NCI-H510A (cell line): ENCODE measurements at regions not wholly inside any gene's neighbourhood (a gene's known extent, or its start where the extent isn't known, plus 50 kb on each side); places are given as distances from the start of the nearest gene placed in this dataset.
"Not testable (repeated sequence)": the region's sequence is repeated elsewhere in the genome, so short reads cannot be mapped to it uniquely, and the experiment has no call there.

ENCODE experiments used
- DNase-seq: peaks from one replicate; lab custom pipeline; 2025; lab: John Stamatoyannopoulos, UW

DNA sequence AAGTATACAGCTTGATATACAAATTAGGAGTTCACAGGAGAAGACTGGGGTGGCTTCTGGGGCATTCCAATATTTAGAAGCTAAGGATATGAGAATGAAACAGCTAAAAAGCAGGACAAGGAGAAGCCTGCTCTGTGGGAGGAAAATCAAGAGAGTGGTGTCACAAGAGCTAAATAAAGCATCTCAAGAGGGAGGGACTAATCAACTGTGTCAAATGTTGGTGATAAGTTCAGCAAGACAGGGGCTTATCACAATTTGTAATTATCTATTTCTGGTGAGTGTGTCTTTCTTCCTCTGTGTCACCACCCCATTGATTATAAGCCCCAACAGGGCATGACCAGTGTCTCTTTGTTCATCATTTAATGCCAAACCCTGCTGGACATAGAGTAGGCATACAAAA, 295.8 kb upstream of the DUSP10 start:
- DNase-seq = no peak

DNA sequence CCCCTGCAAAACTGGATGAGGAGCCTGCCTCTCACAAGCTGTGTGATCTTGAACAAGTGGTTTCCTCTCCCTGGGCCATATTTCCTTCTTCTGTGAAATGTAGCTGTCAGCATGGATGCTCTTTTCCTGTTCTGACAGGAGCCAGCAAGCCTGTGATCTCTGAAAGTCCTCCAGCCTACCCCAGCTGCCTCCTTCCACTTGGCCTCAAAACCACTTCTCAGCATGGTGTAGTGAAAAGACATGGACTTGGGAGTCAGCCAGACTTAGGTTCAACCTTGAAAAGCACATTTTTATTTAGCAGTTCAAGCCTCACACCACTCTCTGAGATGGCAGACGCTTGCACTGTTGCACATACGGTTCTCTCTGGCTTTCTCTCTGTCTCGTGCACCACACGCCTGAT, 292.9 kb upstream of the DUSP10 start:
- DNase-seq = no peak

DNA sequence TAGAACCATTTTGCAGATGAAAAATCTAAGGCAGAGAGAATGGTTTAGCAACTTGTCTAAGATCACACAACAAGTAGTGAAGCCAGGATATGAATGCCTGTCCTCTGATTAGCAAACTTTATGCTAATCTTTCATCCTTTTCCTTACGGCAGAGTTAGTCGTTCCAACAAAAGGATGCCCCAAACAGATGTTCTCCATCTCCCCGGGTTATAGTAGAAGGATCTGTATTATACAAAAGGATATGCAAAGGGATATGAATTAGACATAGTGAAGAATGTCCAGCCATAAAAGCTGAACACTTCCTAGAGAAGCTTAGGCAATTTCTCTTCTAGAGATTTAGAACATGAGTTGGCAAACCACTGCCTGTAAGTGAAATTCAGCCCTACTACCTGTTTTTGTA, 291.6 kb upstream of the DUSP10 start:
- no peak for DNase-seq

DNA sequence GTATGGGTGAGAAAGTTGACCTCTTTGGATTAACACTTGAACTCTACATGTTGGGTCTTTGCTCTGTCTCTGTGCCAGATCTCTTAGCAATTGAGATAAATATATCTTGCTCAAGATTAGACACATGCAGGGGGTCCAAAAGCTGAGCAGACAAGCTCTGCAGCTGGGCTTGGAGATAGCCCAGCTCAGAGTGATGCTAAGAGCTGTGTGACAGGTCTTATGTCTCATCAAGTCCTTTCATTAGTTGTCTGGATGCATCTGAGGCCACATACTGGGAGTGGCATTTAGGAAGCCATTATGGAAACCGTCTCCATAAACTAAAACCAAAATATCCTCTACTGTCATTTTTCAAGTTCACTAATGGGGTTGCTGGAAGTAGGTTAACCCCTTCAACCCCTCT, 289.4 kb upstream of the DUSP10 start:
- DNase-seq = no peak

DNA sequence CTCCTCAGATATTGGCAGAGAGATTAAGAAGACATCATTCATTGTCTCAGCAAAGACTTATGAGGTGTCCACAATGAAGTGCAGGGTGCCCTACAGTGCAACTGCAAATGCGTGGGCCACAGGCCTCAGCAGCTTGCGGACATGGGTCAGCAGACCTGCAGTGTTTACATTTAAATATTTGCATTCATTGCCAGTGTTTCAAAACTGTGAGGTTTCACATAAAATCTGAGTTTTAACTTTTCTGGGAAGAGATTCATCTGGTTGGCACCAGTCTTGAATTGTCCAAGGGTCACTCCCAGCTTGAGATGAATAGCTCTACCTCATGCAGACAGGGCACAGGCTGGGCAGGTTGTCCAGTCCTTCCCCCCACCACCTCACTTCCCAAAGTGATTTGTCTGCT, 286.8 kb upstream of the DUSP10 start:
- no peak for DNase-seq

DNA sequence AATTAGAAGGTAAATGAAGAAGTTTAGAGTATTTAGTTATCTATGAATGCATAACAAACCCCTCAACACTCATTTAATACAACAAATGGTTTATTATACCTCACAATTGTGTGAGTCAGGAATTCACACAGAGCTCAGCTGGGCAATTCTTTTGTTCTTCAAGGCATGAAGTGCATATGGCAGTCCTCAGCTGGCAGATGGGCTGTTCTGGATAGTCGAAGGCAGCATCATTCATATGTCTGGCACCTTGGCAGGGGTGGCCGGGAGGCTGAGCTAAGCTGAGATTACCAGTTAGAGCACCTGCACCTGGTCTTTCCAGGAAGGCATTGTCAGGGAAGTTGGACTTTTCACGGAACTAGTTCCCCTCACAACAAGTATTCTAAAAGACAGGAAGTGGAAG, 286.2 kb upstream of the DUSP10 start:
- DNase-seq = no peak

DNA sequence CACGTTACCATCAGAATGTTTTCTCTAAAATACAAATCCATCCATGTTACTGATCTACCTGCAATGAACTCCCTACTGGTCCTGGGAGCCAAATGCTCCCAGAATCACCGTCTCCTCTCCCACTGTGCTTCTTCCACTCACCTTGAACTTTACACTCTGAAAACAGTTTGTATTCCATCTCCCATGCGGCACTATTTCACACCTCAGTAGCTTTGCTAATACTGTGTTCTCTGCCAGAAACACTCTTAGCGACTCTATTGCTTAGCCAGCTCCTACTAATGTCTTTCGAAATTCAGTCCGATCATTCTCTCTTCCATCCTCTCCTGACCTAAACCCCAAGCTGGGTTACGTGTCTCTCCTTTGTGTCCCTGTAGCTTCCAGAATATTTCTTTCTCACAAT, 284.4 kb upstream of the DUSP10 start:
- no peak for DNase-seq

DNA sequence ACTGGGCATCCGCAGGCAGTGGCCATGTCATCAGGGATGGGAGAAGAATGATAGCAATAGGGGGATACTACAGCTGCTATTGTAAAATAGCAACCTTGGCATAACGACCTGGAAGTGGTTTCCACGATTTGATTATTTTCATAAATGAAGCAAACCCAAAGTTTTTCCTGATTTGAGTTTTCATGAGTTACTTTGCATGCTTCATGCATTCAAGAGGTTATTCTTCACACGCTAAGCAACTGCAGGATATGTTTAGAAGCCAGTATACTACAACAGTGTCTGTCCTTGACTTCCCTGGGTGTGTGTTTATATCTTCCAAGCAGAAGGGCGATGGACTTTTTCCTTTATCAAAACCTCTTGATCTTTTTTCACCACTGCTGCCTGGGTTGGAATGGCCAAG, 281.1 kb upstream of the DUSP10 start:
- DNase-seq = no peak

DNA sequence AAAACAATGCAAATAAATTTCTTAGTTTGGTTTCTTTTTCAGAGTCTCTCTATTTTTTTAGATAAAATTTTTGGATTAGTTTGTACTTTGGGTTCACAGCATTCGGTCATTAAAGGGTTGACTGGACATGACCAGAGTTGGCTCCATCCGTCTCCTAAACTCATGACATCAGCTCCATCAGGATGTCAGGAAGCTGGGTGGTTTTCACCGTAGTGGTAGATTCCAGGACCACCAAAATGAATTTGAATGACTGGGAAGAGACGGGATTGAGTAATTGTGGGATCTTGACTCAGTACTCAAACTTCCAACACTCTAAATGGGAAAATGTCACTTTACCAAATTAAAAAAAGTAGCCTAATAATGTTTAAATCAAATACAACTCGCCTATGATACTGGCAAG, 279.2 kb upstream of the DUSP10 start:
- no peak for DNase-seq

DNA sequence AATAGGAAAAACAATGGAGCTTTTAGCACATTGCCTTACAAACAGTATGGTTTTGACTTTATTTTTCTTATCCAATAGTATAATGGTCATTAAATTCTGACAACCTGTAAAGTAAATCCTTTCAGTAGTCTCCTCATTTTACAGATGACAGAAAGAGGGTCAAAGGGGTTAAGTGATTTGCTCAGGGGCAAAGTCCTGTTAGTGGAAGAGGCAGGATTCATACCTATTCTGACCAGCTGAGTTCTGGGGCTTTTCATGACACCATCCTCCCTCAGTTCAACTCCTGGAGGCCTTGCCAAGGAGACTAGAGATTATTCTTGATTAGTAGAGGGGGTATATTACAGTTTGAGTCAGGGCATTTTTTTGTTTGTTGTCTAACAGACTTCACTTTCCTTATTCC, 278.7 kb upstream of the DUSP10 start:
- no peak for DNase-seq

DNA sequence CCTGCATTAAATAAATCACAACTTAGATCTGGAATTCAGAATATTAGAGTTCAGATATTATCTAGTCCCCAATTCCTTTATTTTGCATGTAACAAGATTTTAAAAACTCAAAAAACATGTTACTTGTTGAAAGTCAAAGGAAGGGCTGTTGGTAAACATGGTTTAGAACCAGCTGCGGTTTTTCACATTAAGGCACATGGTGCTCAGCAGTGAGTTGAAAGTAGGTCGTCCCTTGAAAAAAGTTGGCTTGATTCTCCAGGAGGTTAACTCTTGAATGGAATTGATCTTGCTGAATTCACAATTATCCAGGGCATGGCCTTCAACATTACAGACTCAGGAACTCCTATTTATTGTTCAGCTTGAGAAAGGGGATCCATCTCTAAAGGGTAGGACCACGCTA, 277.1 kb upstream of the DUSP10 start:
- DNase-seq = no peak

DNA sequence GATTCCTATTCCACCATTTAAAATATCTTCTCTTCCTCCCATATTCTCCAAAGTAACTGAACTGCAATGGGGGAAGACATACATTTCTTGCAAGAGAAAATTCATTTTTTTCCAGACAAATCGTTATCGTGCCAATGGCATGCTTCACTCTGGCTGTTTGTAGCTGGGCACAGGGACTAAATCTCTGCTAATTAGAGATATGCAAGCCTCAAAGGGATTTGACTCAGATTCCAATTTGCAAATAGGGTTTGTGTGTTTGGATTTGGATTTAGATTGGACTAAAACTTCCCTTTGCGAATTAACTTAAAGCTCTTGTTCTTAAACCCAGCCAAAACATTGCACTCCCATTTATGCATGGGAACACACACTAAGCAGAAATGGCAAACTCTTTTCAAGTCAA, 276.2 kb upstream of the DUSP10 start:
- no peak for DNase-seq

DNA sequence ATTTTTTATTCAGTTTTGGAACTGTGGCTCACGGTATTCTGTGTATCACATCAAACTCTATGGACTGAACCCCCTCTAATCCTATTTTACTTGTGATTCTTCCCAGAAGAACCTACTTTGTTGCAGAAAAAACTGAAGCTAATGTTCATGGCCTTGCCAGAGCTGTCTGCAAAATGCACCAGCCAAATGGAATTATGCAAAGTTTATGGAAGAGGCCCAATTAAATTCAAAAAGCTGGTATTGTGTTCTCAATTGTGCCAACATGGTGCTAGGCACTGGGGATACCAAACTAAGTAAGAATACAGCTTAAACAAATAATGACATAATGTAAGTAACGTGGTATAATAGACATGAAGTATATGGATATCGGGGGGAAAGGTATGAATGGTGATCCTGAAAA, 273.8 kb upstream of the DUSP10 start:
- no peak for DNase-seq

DNA sequence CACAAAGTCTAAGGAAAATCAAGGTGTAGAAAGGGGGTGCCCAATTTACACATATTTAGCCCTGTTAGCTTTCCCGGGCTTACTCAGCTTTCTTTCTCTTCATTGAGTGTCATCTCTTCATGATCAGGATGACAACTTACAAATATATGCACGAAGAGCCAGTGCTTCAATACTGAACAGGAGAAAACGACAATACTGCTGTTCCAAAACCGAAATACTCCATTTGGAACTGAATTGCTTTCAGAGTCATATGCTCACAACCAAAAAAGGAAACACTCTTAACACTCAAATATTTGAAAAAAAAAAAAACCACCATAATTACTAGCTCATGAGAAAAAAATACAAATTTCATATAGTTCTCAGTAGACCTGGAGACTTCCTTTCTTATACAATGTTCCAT, 272.1 kb upstream of the DUSP10 start:
- DNase-seq = no peak

DNA sequence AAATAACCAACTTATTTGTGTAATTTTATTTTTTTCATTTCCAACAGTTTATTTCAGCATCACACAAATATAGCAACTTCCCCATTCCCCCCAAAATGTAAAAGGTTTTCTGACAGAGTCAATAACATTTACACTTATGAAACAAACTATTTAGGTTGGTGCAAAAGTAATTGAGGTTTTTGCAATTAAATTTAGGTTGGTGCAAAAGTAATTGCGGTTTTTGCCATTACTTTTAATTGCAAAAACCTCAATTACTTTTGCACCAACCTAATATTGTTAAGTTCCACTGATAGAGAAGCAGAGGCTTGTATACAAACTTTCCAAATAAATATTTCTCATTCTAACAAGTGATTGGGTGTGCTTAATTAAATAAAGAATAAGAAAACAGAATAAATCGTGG, 270.9 kb upstream of the DUSP10 start:
- no peak for DNase-seq

DNA sequence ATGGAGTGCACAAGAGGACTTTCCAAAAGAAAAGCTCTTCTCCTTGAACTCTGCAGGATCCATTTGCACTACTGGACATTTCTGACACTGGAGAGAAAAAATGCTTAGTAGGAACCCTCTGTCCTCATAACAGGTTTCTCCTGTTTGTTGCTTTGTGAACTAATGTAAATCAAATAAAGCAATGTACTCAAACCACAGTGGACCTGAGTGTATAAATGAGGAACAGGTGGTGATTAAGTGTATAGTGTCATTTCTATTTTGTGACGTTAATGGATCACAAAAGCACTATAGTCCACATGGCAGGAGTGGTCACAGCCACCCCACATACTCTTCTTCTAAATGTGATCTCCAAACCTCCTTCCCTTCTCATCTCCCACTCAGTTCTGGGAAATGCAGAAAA, 268.4 kb upstream of the DUSP10 start:
- no peak for DNase-seq

DNA sequence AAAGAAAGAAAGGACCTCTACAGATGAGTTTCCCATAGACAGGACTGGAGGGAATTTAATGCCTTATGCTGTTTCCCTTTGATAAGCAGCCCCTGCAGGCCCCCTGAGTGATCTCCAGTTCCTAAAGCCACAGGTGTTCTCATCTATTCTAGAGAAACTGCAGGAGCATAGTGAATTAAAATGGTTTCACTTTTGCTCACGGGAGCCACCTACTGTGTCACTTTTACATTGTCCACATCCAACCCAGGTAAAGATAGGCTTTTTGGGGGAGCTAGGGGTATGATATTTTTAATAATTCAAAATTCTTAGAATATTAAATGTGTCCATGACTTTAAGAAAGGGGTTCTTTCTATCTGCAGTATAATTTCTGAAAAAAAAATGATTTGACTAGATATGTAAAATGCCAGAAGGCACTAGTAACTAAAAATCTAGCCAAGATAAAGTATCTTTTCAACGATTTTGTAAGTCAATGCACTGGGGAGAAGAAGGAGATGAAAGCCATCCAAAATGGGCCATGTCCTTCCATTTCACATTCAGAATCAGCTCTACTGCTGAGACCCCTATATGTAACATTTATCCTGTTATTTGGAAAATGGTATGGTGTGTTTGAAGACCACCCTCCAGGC, 267.3 kb upstream of the DUSP10 start:
- DNase-seq = no peak

DNA sequence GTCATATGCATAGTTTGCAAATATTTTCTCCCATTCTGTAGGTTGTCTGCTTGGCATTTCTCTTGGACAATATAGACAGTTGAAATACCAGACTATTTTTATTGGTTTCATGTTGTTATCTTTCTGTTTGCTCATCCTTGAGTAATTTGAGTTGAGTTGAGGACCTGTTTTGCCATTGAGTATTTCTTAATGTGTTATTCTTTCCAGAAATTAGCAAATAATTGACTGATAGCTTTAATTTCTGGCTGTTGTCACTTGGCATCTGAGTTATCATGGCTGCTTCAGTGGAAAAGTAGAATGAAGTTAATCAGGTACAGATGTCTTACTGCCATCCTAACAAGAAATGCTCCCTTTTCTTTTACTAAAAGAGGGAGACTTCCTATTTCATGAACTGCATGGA, 264.8 kb upstream of the DUSP10 start:
- DNase-seq = no peak

DNA sequence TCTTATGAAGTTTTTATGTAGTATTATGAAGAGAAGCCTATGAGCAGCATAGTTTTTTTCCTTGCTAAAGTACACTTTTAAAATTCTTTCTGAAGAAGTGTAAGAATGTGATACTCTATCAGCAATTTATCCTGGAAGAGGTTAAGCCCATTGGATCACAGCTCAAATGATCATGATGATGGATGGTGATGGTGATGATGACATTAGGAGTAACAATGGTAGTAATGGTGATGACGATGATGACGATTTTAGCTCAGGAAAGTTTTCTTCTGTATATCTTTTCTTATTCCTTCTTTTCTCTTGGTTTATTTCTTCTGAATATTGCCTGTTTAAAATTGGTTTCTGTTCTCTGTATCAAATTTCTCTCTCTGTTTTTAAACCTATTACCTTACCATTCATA, 262.9 kb upstream of the DUSP10 start:
- no peak for DNase-seq

DNA sequence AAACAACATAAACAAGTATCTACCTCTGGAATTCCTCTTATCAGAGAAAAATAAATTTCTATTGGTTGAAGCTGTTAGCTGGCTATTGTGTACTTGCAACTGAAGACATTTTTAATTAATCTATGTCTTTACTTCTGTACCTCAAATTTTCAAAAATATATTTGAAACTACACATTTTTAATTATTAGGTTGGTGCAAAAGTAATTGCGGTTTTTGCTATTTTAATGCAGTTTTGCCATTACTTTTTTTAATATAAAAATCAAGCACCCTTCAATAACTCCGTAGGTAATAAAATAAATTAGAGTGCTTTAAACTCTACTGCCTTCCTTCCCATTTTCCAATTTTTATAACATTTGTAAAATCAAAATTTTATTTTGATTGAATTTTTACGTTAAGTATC, 262.1 kb upstream of the DUSP10 start:
- no peak for DNase-seq

DNA sequence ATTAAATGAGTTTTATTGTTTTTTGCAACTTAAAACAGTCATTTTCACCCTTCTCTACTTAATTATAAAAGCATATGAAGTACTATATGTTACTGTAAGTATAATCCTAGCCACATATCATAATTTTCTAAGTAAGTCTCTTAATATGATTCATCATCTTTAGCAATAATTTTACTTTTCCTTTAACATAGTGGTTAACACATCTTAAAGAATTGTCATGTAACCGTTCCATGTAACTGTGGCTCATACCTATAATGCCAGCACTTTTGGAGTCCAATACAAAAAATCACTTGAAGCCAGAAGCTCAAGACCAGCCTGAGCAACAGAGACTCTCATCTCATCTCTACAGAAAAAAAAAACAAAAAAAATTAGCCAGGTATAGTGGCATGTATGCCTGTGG, 260.6 kb upstream of the DUSP10 start:
- no peak for DNase-seq

DNA sequence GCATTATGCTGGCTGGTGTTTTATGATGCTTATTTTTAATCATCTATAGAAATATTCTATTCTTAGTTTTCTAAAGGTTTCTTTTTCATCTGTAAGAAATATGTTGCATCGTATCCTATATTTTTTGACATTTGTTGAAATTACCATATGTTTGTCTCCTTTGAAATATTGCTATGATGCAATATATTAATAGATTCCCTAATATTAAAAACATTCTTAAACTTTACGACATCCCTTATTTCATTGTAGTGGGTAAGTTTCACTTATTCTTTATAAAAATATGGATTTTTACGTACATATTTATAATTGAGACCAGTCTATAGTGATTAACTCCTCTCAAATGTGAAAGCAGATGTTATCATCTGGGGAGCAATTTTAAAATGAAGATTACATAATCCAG, 258.2 kb upstream of the DUSP10 start:
- DNase-seq = no peak

DNA sequence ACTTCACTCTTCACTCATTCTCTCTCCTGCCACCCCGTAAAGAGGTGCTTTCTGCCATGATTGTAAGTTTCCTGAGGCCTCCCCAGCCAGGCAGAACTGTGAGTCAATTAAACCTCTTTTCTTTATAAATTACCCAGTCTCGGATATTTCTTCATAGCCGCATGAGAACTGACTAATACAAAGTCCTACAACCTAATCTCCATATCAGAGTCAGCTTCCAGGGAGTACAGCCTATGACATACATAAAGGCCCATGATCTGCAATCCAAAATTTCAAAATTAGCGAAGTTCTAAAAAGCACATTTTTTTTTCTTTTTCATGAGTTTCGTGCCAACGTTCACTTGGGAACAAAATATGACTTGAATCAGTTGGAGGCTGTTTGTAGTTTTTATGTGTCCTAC, 256.9 kb upstream of the DUSP10 start:
- no peak for DNase-seq

DNA sequence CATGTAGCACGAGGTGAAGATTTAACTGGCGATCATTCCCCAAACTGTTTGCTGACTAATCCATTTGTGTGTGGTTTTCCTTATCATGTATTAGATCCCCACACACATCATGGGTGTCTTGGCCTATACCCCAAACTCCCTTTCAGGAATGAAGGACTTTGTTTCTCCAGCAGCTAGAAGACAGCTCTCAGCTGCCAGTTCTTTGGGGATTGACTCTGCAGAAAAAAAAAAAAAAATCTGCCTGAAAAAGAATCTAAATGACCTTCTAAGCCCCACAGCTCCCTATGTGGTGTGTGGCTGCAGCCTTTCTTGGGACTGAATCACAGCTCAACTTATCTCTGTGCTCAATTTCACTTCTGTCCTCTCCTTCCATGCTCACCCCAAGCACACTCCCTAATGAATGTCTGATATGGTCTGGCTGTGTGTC, 256.3 kb upstream of the DUSP10 start:
- no peak for DNase-seq

DNA sequence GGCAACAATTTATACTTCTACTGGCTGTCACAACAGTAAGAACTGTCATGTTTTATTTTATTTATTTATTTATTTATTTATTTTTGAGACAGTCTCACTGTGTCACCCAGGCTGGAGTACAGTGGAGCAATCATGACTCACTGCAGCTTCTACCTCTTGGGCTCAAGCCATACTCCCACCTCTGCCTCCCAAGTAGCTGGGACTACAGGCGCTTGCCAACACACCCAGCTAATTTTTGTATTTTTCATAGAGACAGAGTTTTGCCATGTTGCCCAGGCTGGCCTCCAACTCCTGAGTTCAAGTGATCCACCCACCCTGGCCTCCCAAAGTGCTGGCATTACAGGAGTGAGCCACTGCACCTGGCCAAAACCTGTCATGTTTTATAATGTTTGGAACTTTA, 255.1 kb upstream of the DUSP10 start:
- DNase-seq = not testable (repeated sequence)
